ENCODE measurements at regions not wholly inside any gene's neighbourhood (a gene's known extent, or its start where the extent isn't known, plus 50 kb on each side); places are given as distances from the start of the nearest gene placed in this dataset.

- Histone ChIP-seq H3K27ac (ENCODE audit: low read depth in 1 of 2, low read length in 2 of 2) (no peak overlapping the region), H3K4me1 (ENCODE audit: control insufficient read depth in 4 of 4, insufficient read depth in 4 of 4, low read length in 3 of 4) (no peaks in the 10 kb centered on the region), H3K36me3 (ENCODE audit: control insufficient read depth in 4 of 4, insufficient read depth in 3 of 4, low read depth in 1 of 4, low read length in 3 of 4) (no peaks in the 10 kb centered on the region), H3K27me3 (ENCODE audit: control insufficient read depth in 4 of 4, insufficient read depth in 4 of 4, low read length in 3 of 4) (peaks cover 0 to 3% (median 0%) of the 10 kb centered on the region in 4 donors), H3K9me3 (ENCODE audit: control insufficient read depth in 4 of 4, low read length in 3 of 4) (no peaks in the 10 kb centered on the region), H3K4me3 (ENCODE audit: low read depth in 1 of 3, low read length in 3 of 3) (no peak overlapping the region), H3K9ac (ENCODE audit: low read depth in 1 of 2, low read length in 2 of 2) (no peak overlapping the region)
- TF ChIP-seq RXRA (IDR thresholded peaks at IDR 0.05) (no peak), MAX (IDR thresholded peaks at IDR 0.05) (no peak)
- WGBS = 78% methylated on average over 4 of the region's 4 CpGs
- DNase-seq (ENCODE audit: low spot score) = no peak
Measured at GRCh38 chr12:115716551-115716950, 560.9 kb downstream of the MED13L start.

- WGBS = 67% methylated on average over 3 of the region's 3 CpGs
- H3K27ac ChIP-seq (ENCODE audit: low read depth in 1 of 2, low read length in 2 of 2) = no peak overlapping the region
- H3K9me3 ChIP-seq (ENCODE audit: control insufficient read depth in 4 of 4, low read length in 3 of 4) = no peaks in the 10 kb centered on the region
- H3K27me3 ChIP-seq (ENCODE audit: control insufficient read depth in 4 of 4, insufficient read depth in 4 of 4, low read length in 3 of 4) = peaks cover 0 to 3% (median 1%) of the 10 kb centered on the region in 4 donors
- no peak for TF ChIP-seq ATF3 (IDR thresholded peaks at IDR 0.05)
- TF ChIP-seq TAF1 (conservative IDR thresholded peaks at IDR 0.05) = no peak
- no peak for TF ChIP-seq JUND (IDR thresholded peaks at IDR 0.05)
- no peak for TF ChIP-seq EGR1 (IDR thresholded peaks at IDR 0.05; ENCODE audit: low read depth in 2 of 2)
- TF ChIP-seq RXRA (IDR thresholded peaks at IDR 0.05) = no peak
- no peak for TF ChIP-seq RAD21 (IDR thresholded peaks at IDR 0.05)
- no peak for TF ChIP-seq ZBTB33 (IDR thresholded peaks at IDR 0.05)
- TF ChIP-seq FOXA1 (IDR thresholded peaks at IDR 0.05) = no peak
- no peak for TF ChIP-seq HNF4A (conservative IDR thresholded peaks at IDR 0.05)
- TF ChIP-seq SP1 (IDR thresholded peaks at IDR 0.05) = no peak
- no peak for TF ChIP-seq GABPA (IDR thresholded peaks at IDR 0.05 in 1 of 2, conservative IDR thresholded peaks at IDR 0.05 in 1 of 2)
- no peak for TF ChIP-seq CTCF (IDR thresholded peaks at IDR 0.05; ENCODE audit: low read depth, low read length, missing input control)
- no peak for TF ChIP-seq REST (IDR thresholded peaks at IDR 0.05)
- no peak for TF ChIP-seq YY1 (IDR thresholded peaks at IDR 0.05)
- no peak for TF ChIP-seq HNF4G (IDR thresholded peaks at IDR 0.05)
- no peak for TF ChIP-seq NR2F2 (IDR thresholded peaks at IDR 0.05)
- no peak for TF ChIP-seq FOXA2 (IDR thresholded peaks at IDR 0.05)
- H3K9ac ChIP-seq (ENCODE audit: low read depth in 1 of 2, low read length in 2 of 2) = no peak overlapping the region
- H3K4me1 ChIP-seq (ENCODE audit: control insufficient read depth in 4 of 4, insufficient read depth in 4 of 4, low read length in 3 of 4) = no peaks in the 10 kb centered on the region
- no peaks in the 10 kb centered on the region for H3K36me3 ChIP-seq (ENCODE audit: control insufficient read depth in 4 of 4, insufficient read depth in 3 of 4, low read depth in 1 of 4, low read length in 3 of 4)
- no peak overlapping the region for H3K4me3 ChIP-seq (ENCODE audit: low read depth in 1 of 3, low read length in 3 of 3)
- DNase-seq (ENCODE audit: low spot score) = no peak
Measured at GRCh38 chr12:115712676-115713075, 564.8 kb downstream of the MED13L start.

Measured in liver (tissue), 8 donors.